HG03103 (cell line): ENCODE measurements at regions not wholly inside any gene's neighbourhood (a gene's known extent, or its start where the extent isn't known, plus 50 kb on each side); places are given as distances from the start of the nearest gene placed in this dataset.

Experiments
- ATAC-seq: cut with Tn5 transposase; IDR thresholded peaks from one replicate; pipeline ENCODE4 v1.9.1; 2021; ENCODE audit warnings: low read depth; ENCODE audit not compliant: unreplicated experiment

GRCh38 chrX:121949041-121949760, 901.8 kb downstream of the GLUD2 start:
- ATAC-seq: no peak

GRCh38 chrX:121958886-121959285, 911.5 kb downstream of the GLUD2 start:
- no peak for ATAC-seq

- no peak for ATAC-seq
Measured at GRCh38 chrX:121975671-121976070, 928.3 kb downstream of the GLUD2 start.

GRCh38 chrX:121987163-121987562, 939.8 kb downstream of the GLUD2 start:
- no peak for ATAC-seq

- ATAC-seq: no peak
Measured at GRCh38 chrX:121987835-121988234, 940.4 kb downstream of the GLUD2 start.

- no peak for ATAC-seq
Measured at GRCh38 chrX:122004127-122004526, 956.7 kb downstream of the GLUD2 start.

- no peak for ATAC-seq
Measured at GRCh38 chrX:122026665-122027064, 979.3 kb downstream of the GLUD2 start.

- no peak for ATAC-seq
Measured at GRCh38 chrX:122046226-122046625, 998.8 kb downstream of the GLUD2 start.

- ATAC-seq: no peak
Measured at GRCh38 chrX:122046815-122047214, 999.4 kb downstream of the GLUD2 start.

GRCh38 chrX:122047261-122047660, 999.9 kb downstream of the GLUD2 start:
- no peak for ATAC-seq

GRCh38 chrX:122055460-122055859, 1008.0 kb downstream of the GLUD2 start:
- ATAC-seq: no peak

GRCh38 chrX:122055979-122056715, 1008.7 kb downstream of the GLUD2 start:
- no peak for ATAC-seq

- no peak for ATAC-seq
Measured at GRCh38 chrX:122076241-122076640, 1028.8 kb downstream of the GLUD2 start.

- ATAC-seq: no peak
Measured at GRCh38 chrX:122078079-122078478, 1030.7 kb downstream of the GLUD2 start.

- ATAC-seq: no peak
Measured at GRCh38 chrX:122087341-122087740, 1039.9 kb downstream of the GLUD2 start.

GRCh38 chrX:122091571-122091970, 1044.2 kb downstream of the GLUD2 start:
- no peak for ATAC-seq

GRCh38 chrX:122092360-122092759, 1045.0 kb downstream of the GLUD2 start:
- ATAC-seq: no peak

- no peak for ATAC-seq
Measured at GRCh38 chrX:122092978-122093377, 1045.6 kb downstream of the GLUD2 start.

GRCh38 chrX:122094611-122095010, 1047.2 kb downstream of the GLUD2 start:
- no peak for ATAC-seq

- no peak for ATAC-seq
Measured at GRCh38 chrX:122113376-122113775, 1066.0 kb downstream of the GLUD2 start.

GRCh38 chrX:122113896-122114295, 1066.5 kb downstream of the GLUD2 start:
- no peak for ATAC-seq

GRCh38 chrX:122115604-122116003, 1068.2 kb downstream of the GLUD2 start:
- no peak for ATAC-seq
